ENCODE measurements at regions not wholly inside any gene's neighbourhood (a gene's known extent, or its start where the extent isn't known, plus 50 kb on each side); places are given as distances from the start of the nearest gene placed in this dataset.
"Not testable (repeated sequence)": the region's sequence is repeated elsewhere in the genome, so short reads cannot be mapped to it uniquely, and the experiment has no call there.

DNA sequence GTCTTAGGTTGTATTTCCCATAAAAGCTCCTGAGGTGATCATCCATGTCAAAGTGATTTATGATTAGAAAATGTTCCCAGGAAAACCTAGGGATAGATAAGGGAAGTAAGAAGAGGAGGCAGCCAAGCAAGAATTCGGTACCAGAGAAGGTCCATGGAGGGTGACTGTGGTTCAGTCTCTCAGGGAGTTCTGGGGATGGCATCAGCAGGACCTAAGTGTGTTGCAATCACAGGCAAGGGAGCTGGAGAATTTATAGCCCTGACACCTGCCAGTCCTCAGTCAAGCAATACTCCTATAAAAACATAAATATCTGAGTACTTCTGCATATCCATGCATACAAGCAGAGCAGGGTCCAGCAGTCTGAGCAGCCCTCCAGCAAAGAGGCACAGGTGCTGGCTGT lies 95.6 kb upstream of the TOPAZ1 start:
- Histone ChIP-seq H3K9me3 (ENCODE audit: low read depth, low read length) (no peaks in the 10 kb centered on the region), H3K4me1 (ENCODE audit: insufficient read depth, low read length) (no peaks in the 10 kb centered on the region), H3K4me3 (ENCODE audit: low read length) (no peak overlapping the region), H3K27me3 (ENCODE audit: insufficient read depth, low read length) (peaks cover under 1% of the 10 kb centered on the region)

DNA sequence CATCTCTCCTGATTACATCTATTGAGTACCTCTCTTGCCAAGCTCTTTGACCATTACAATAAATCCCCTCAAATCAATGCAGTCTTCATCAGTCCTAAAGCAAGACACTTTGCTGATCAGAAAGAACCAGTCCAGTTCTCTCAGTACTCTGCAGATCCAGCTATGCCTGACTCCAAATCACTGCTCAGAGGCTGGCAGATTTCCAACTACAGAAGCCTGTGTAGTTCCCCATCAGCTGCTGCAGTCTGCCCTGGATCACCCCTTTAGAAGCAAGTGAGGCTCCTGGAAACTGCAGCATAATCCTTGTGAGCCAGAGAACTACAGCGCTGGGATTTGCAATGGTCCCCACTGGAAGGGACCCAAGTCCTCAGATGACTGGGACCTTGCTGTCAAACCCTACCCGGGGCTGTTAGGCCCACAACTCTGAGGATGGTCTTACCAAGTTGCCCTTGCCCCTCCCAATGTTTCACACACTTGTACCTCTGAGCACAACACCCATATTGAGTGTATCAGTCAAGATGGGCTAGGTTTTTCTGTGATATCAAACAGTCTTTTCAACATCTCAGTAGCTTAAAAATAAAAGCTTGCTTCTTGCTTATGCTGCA lies 81.9 kb upstream of the TOPAZ1 start:
- Histone ChIP-seq H3K27me3 (ENCODE audit: insufficient read depth, low read length) (peaks cover 3% of the 10 kb centered on the region), H3K9me3 (ENCODE audit: low read depth, low read length) (no peaks in the 10 kb centered on the region), H3K4me3 (ENCODE audit: low read length) (no peak overlapping the region), H3K4me1 (ENCODE audit: insufficient read depth, low read length) (no peaks in the 10 kb centered on the region)

GRCh38 chr3:44160818-44161217 lies 80.9 kb upstream of the TOPAZ1 start:
- no peaks in the 10 kb centered on the region for H3K4me1 ChIP-seq (ENCODE audit: insufficient read depth, low read length)
- H3K4me3 ChIP-seq (ENCODE audit: low read length), result no peak overlapping the region
- H3K27me3 ChIP-seq (ENCODE audit: insufficient read depth, low read length), result no peaks in the 10 kb centered on the region
- H3K9me3 ChIP-seq (ENCODE audit: low read depth, low read length), result no peaks in the 10 kb centered on the region

GRCh38 chr3:44171891-44172290 lies 69.8 kb upstream of the TOPAZ1 start:
- H3K4me3 ChIP-seq (ENCODE audit: low read length), result no peak overlapping the region
- no peaks in the 10 kb centered on the region for H3K9me3 ChIP-seq (ENCODE audit: low read depth, low read length)
- no peaks in the 10 kb centered on the region for H3K27me3 ChIP-seq (ENCODE audit: insufficient read depth, low read length)
- no peaks in the 10 kb centered on the region for H3K4me1 ChIP-seq (ENCODE audit: insufficient read depth, low read length)

DNA sequence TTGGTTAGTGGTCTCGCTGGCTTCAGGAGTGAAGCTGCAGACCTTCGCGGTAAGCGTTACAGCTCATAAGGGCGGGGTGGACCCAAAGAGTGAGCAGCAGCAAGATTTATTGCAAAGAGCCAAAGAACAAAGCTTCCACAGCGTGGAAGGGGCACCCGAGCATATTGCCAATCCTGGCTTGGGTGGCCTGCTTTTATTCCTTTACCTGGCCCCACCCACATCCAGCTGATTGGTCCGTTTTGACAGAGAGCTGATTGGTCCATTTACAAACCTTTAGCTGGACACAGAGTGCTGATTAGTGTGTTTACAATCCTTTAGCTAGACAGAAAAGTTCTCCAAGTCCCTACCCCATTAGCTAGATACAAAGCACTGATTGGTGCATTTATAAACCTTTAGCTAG lies 69.0 kb upstream of the TOPAZ1 start:
- H3K27me3 ChIP-seq (ENCODE audit: insufficient read depth, low read length); H3K9me3 ChIP-seq (ENCODE audit: low read depth, low read length); H3K4me1 ChIP-seq (ENCODE audit: insufficient read depth, low read length); H3K4me3 ChIP-seq (ENCODE audit: low read length): not testable (repeated sequence)

DNA sequence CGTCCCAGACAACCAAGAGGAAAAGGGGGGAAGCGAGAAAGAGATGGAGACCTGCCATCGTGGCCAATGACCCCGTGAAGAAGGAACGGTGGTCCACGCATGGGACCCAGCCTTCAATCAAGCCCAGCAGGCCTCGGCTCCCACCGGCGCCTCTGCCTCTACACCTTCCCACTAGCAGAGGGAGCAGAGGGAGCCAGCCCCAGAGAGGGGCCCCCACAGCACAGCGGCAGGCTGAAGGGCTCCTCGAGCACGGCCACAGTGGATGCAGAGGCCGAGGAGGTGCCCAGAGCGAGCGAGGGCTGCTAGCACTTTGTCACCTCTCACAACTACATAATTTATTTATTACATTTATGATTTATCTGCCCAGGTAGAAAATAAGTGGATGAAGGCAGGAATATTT lies 68.4 kb upstream of the TOPAZ1 start:
- H3K27me3 ChIP-seq (ENCODE audit: insufficient read depth, low read length), result no peaks in the 10 kb centered on the region
- no peaks in the 10 kb centered on the region for H3K9me3 ChIP-seq (ENCODE audit: low read depth, low read length)
- no peak overlapping the region for H3K4me3 ChIP-seq (ENCODE audit: low read length)
- H3K4me1 ChIP-seq (ENCODE audit: insufficient read depth, low read length), result no peaks in the 10 kb centered on the region

DNA sequence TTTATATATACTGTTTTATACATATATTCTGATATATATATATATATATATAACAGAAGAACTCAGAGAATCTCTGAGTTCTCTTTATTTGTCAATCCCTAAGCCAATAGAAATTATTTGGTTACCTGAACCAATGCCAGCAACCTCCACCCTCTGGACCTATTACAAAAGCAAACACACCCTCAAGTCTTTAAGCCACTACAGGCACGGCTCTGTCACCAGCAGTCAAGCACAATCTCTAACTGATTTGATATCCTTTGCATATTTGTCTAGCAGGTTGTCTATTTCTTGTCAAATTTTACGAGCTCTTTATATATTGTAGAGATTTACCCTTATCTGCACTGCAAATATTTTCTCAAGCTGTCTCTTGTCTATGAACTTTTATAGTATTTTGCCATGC lies 66.6 kb upstream of the TOPAZ1 start:
- H3K27me3 ChIP-seq (ENCODE audit: insufficient read depth, low read length), result no peaks in the 10 kb centered on the region
- no peak overlapping the region for H3K4me3 ChIP-seq (ENCODE audit: low read length)
- no peaks in the 10 kb centered on the region for H3K4me1 ChIP-seq (ENCODE audit: insufficient read depth, low read length)
- no peaks in the 10 kb centered on the region for H3K9me3 ChIP-seq (ENCODE audit: low read depth, low read length)

DNA sequence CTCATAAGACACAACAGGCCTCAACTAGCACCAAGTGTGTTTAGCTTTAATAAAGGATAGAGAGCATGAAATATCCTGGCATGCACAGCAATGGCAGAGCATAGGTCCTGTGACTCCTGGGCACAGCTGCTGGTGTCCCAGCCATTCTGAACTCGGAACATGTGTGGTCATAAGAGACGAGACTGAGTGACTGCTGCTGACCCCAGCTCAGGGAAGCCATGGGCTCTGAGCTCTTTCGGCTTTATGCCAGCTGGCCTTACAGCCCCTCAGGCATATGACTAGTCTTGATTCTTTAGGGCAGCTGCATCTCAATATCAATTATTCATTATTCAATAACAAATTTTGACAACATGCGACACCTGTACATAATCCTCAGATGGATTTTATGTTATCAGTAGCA lies 62.4 kb upstream of the TOPAZ1 start:
- no peaks in the 10 kb centered on the region for H3K9me3 ChIP-seq (ENCODE audit: low read depth, low read length)
- no peak overlapping the region for H3K4me3 ChIP-seq (ENCODE audit: low read length)
- H3K27me3 ChIP-seq (ENCODE audit: insufficient read depth, low read length), result no peaks in the 10 kb centered on the region
- H3K4me1 ChIP-seq (ENCODE audit: insufficient read depth, low read length), result no peaks in the 10 kb centered on the region

GRCh38 chr3:44184319-44184953 lies 57.2 kb upstream of the TOPAZ1 start:
- no peaks in the 10 kb centered on the region for H3K9me3 ChIP-seq (ENCODE audit: low read depth, low read length)
- no peak overlapping the region for H3K4me3 ChIP-seq (ENCODE audit: low read length)
- H3K4me1 ChIP-seq (ENCODE audit: insufficient read depth, low read length), result no peaks in the 10 kb centered on the region
- no peaks in the 10 kb centered on the region for H3K27me3 ChIP-seq (ENCODE audit: insufficient read depth, low read length)

GRCh38 chr3:44185396-44185915 lies 56.2 kb upstream of the TOPAZ1 start:
- no peaks in the 10 kb centered on the region for H3K9me3 ChIP-seq (ENCODE audit: low read depth, low read length)
- H3K4me3 ChIP-seq (ENCODE audit: low read length), result no peak overlapping the region
- H3K4me1 ChIP-seq (ENCODE audit: insufficient read depth, low read length), result no peaks in the 10 kb centered on the region
- no peaks in the 10 kb centered on the region for H3K27me3 ChIP-seq (ENCODE audit: insufficient read depth, low read length)

DNA sequence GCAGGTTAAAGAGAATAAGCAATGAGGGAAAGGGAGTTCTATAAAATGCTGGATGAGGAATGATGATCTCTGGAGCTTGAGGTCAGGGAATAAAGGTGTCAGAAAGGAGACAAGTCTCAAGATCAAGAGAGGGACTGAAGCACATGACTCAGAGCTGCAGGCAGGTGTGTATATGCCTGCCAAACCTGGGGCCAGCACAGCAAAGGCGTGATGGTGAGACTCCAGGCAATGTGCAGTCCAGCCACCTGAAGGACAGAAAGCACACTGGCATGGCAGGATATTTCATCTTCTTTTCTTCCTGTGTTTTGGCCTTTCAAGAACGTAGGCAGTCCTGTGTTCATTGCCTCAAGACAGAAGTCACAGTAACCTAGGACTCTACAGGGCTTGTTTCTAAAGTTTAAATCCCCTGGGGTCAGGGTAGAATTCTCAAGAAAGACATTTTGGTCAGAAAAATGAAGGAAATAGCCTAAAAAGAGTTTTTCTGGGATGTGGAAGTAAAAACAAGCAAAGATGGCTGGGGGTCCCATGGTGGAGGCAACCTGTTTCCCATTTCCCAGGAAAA lies 55.5 kb upstream of the TOPAZ1 start:
- no peaks in the 10 kb centered on the region for H3K27me3 ChIP-seq (ENCODE audit: insufficient read depth, low read length)
- H3K9me3 ChIP-seq (ENCODE audit: low read depth, low read length), result no peaks in the 10 kb centered on the region
- no peak overlapping the region for H3K4me3 ChIP-seq (ENCODE audit: low read length)
- H3K4me1 ChIP-seq (ENCODE audit: insufficient read depth, low read length), result no peaks in the 10 kb centered on the region

GRCh38 chr3:44186712-44187111 lies 55.0 kb upstream of the TOPAZ1 start:
- Histone ChIP-seq H3K9me3 (ENCODE audit: low read depth, low read length) (no peaks in the 10 kb centered on the region), H3K4me3 (ENCODE audit: low read length) (no peak overlapping the region), H3K27me3 (ENCODE audit: insufficient read depth, low read length) (no peaks in the 10 kb centered on the region), H3K4me1 (ENCODE audit: insufficient read depth, low read length) (no peaks in the 10 kb centered on the region)
